ENCODE measurements at regions not wholly inside any gene's neighbourhood (a gene's known extent, or its start where the extent isn't known, plus 50 kb on each side); places are given as distances from the start of the nearest gene placed in this dataset.

GRCh38 chr11:76285397-76286104 lies 79.2 kb upstream of the WNT11 start:
- H3K9ac ChIP-seq = no peak overlapping the region
- no peaks in the 10 kb centered on the region for H3K9me3 ChIP-seq (replicated peaks in 1 of 11)
- no peak overlapping the region for H3K4me3 ChIP-seq
- H3K4me1 ChIP-seq = peaks cover 19 to 83% (median 73%) of the 10 kb centered on the region in 10 experiments
- H3K4me2 ChIP-seq = peak overlapping the region in 8 of 11 experiments; percentile 25 to 91 (median 76); a peak in 13 of 22 replicates
- H3K27me3 ChIP-seq = peaks cover 0 to 9% (median 0%) of the 10 kb centered on the region in 11 experiments; a peak in 1 of 22 replicates
- TF ChIP-seq Cebpa-rat (IDR thresholded peaks at IDR 0.05) = no peak
- H3K36me3 ChIP-seq = no peaks in the 10 kb centered on the region
- no peak overlapping the region for H3K27ac ChIP-seq
- H4K20me1 ChIP-seq = peaks cover 0 to 5% (median 0%) of the 10 kb centered on the region in 11 experiments; a peak in 3 of 22 replicates

- Histone ChIP-seq H3K27me3 (peaks cover 0 to 9% (median 0%) of the 10 kb centered on the region in 11 experiments; a peak in 1 of 22 replicates), H3K9ac (no peak overlapping the region)
These were observed 77.9 kb upstream of the WNT11 start for GRCh38 chr11:76284161-76284560.

GRCh38 chr11:76282811-76283595 lies 76.7 kb upstream of the WNT11 start:
- H3K27me3 ChIP-seq = peaks cover 0 to 9% (median 0%) of the 10 kb centered on the region in 11 experiments; a peak in 1 of 22 replicates
- no peak for TF ChIP-seq Cebpa-rat (IDR thresholded peaks at IDR 0.05)

More at GRCh38 chr11:76284161-76284560, 77.9 kb upstream of the WNT11 start:
- H3K27ac ChIP-seq = no peak overlapping the region
- TF ChIP-seq Cebpa-rat (IDR thresholded peaks at IDR 0.05) = no peak
- H3K9me3 ChIP-seq (replicated peaks in 1 of 11) = no peaks in the 10 kb centered on the region
- H3K4me3 ChIP-seq = no peak overlapping the region
- no peaks in the 10 kb centered on the region for H3K36me3 ChIP-seq
- peaks cover 19 to 95% (median 73%) of the 10 kb centered on the region in 10 experiments for H3K4me1 ChIP-seq
- peaks cover 0 to 7% (median 0%) of the 10 kb centered on the region in 11 experiments; a peak in 4 of 22 replicates for H4K20me1 ChIP-seq
- H3K4me2 ChIP-seq = peak overlapping the region in 8 of 11 experiments; percentile 49 to 91 (median 76); a peak in 16 of 22 replicates

GRCh38 chr11:76282172-76282571 lies 75.9 kb upstream of the WNT11 start:
- peak overlapping the region in 9 of 11 experiments; percentile 18 to 91 (median 74); a peak in 16 of 22 replicates for H3K4me2 ChIP-seq
- H3K27ac ChIP-seq = no peak overlapping the region
- TF ChIP-seq Cebpa-rat (IDR thresholded peaks at IDR 0.05) = no peak

More at GRCh38 chr11:76282811-76283595, 76.7 kb upstream of the WNT11 start:
- no peak overlapping the region for H3K27ac ChIP-seq
- H3K4me1 ChIP-seq = peaks cover 11 to 95% (median 67%) of the 10 kb centered on the region in 10 experiments
- H4K20me1 ChIP-seq = peaks cover 0 to 7% (median 0%) of the 10 kb centered on the region in 11 experiments; a peak in 4 of 22 replicates
- no peaks in the 10 kb centered on the region for H3K9me3 ChIP-seq (replicated peaks in 1 of 11)
- peak overlapping the region in 9 of 11 experiments; percentile 6 to 91 (median 74); a peak in 17 of 22 replicates for H3K4me2 ChIP-seq
- H3K9ac ChIP-seq = peak overlapping the region in 3 of 11 experiments; percentile 10 to 24 (median 14); a peak in 1 of 22 replicates
- H3K36me3 ChIP-seq = no peaks in the 10 kb centered on the region
- no peak overlapping the region for H3K4me3 ChIP-seq

GRCh38 chr11:76281558-76281906 lies 75.2 kb upstream of the WNT11 start:
- TF ChIP-seq Cebpa-rat (IDR thresholded peaks at IDR 0.05) = no peak
- no peak overlapping the region for H3K27ac ChIP-seq
- H3K4me3 ChIP-seq = no peak overlapping the region
- no peaks in the 10 kb centered on the region for H3K36me3 ChIP-seq
- peak overlapping the region in 8 of 11 experiments; percentile 51 to 91 (median 76); a peak in 14 of 22 replicates for H3K4me2 ChIP-seq
- H3K9me3 ChIP-seq (replicated peaks in 1 of 11) = no peaks in the 10 kb centered on the region
- H3K27me3 ChIP-seq = peaks cover 0 to 9% (median 0%) of the 10 kb centered on the region in 11 experiments; a peak in 1 of 22 replicates
- H3K4me1 ChIP-seq = peaks cover 9 to 95% (median 68%) of the 10 kb centered on the region in 10 experiments; a peak in 19 of 20 replicates
- 0 out of 22 replicates have a peak overlapping the region, but pooled peaks of 1 of the 11 experiments have one; percentile 24 for H3K9ac ChIP-seq
- peaks cover 0 to 7% (median 0%) of the 10 kb centered on the region in 11 experiments; a peak in 4 of 22 replicates for H4K20me1 ChIP-seq

More at GRCh38 chr11:76282172-76282571, 75.9 kb upstream of the WNT11 start:
- no peak overlapping the region for H3K4me3 ChIP-seq
- H3K9ac ChIP-seq = peak overlapping the region in 3 of 11 experiments; percentile 10 to 24 (median 14); a peak in 1 of 22 replicates
- peaks cover 0 to 7% (median 0%) of the 10 kb centered on the region in 11 experiments; a peak in 4 of 22 replicates for H4K20me1 ChIP-seq
- H3K4me1 ChIP-seq = peaks cover 6 to 95% (median 67%) of the 10 kb centered on the region in 10 experiments; a peak in 19 of 20 replicates
- H3K27me3 ChIP-seq = peaks cover 0 to 9% (median 0%) of the 10 kb centered on the region in 11 experiments; a peak in 1 of 22 replicates
- H3K9me3 ChIP-seq (replicated peaks in 1 of 11) = no peaks in the 10 kb centered on the region
- H3K36me3 ChIP-seq = no peaks in the 10 kb centered on the region

GRCh38 chr11:76280882-76281557 lies 74.7 kb upstream of the WNT11 start:
- TF ChIP-seq Cebpa-rat (IDR thresholded peaks at IDR 0.05) = no peak
- H3K36me3 ChIP-seq = no peaks in the 10 kb centered on the region
- H3K27ac ChIP-seq = no peak overlapping the region
- H3K27me3 ChIP-seq = peaks cover 0 to 9% (median 0%) of the 10 kb centered on the region in 11 experiments; a peak in 1 of 22 replicates
- no peak overlapping the region for H3K9ac ChIP-seq
- H3K4me2 ChIP-seq = peak overlapping the region in 6 of 11 experiments; percentile 15 to 91 (median 80); a peak in 11 of 22 replicates
- peaks cover 0 to 7% (median 0%) of the 10 kb centered on the region in 11 experiments; a peak in 4 of 22 replicates for H4K20me1 ChIP-seq
- H3K4me1 ChIP-seq = peaks cover 10 to 98% (median 71%) of the 10 kb centered on the region in 10 experiments; a peak in 19 of 20 replicates
- no peaks in the 10 kb centered on the region for H3K9me3 ChIP-seq (replicated peaks in 1 of 11)
- no peak overlapping the region for H3K4me3 ChIP-seq

GRCh38 chr11:76280151-76280881 lies 74.0 kb upstream of the WNT11 start:
- Histone ChIP-seq H3K27ac (no peak overlapping the region), H3K27me3 (peaks cover 0 to 9% (median 0%) of the 10 kb centered on the region in 11 experiments; a peak in 1 of 22 replicates), H3K36me3 (no peaks in the 10 kb centered on the region), H3K4me1 (peaks cover 10 to 95% (median 70%) of the 10 kb centered on the region in 10 experiments; a peak in 19 of 20 replicates), H3K4me3 (no peak overlapping the region), H4K20me1 (peaks cover 0 to 7% (median 0%) of the 10 kb centered on the region in 11 experiments; a peak in 4 of 22 replicates), H3K4me2 (0 out of 22 replicates have a peak overlapping the region, but pooled peaks of 2 of the 11 experiments have one; percentile 10 to 79), H3K9me3 (replicated peaks in 1 of 11) (peaks cover 0 to 2% (median 2%) of the 10 kb centered on the region in 11 experiments; a peak in 6 of 22 replicates), H3K9ac (no peak overlapping the region)
- no peak for TF ChIP-seq Cebpa-rat (IDR thresholded peaks at IDR 0.05)

All from BLaER1 treated with 17β-estradiol and CSF1 and Interleukin-3, amounts not matched to agents 10 nM and 100 nM (cell line).